ENCODE measurements at regions not wholly inside any gene's neighbourhood (a gene's known extent, or its start where the extent isn't known, plus 50 kb on each side); places are given as distances from the start of the nearest gene placed in this dataset.

DNA sequence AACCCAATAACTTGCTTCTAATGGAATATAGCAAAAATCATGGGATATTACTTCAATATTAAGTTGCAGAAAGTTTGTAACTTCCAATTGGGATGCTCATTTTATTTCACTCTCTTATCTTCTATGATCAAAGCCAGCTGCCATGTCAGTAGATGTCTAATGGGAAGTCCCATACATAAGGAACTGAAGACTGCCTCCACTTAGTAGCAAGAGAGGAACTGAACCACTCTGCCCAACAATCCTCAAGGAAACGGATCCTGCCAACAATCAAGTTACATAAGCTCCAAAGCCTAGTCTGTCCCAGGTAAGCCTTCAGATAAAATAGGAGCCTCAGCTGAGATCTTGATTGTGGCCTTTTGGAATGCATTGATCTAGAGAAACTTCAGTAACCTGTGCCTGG, 431.5 kb upstream of the PCDH15 start:
- H2BK15ac ChIP-seq (ENCODE audit: low read depth, poor library complexity, severe bottlenecking), result no peak overlapping the region
- no peak overlapping the region for H4K8ac ChIP-seq (ENCODE audit: low read length)
- H4K91ac ChIP-seq (ENCODE audit: low read length), result no peak overlapping the region
- no peak overlapping the region for H2BK5ac ChIP-seq (ENCODE audit: low read depth, low read length, poor library complexity, severe bottlenecking)
- H3K27ac ChIP-seq (ENCODE audit: low read length, poor library complexity, severe bottlenecking), result no peak overlapping the region
- no peak overlapping the region for H2AK5ac ChIP-seq (ENCODE audit: low read length, severe bottlenecking)
- no peaks in the 10 kb centered on the region for H3K4me1 ChIP-seq (ENCODE audit: control insufficient read depth, insufficient read depth, low read depth, low read length)
- H2BK120ac ChIP-seq (ENCODE audit: low read depth, low read length), result no peak overlapping the region
- 100% methylated on average over 1 of the region's 1 CpG for WGBS
- H3K9me3 ChIP-seq (ENCODE audit: control insufficient read depth, low read length), result no peaks in the 10 kb centered on the region
- H3K23ac ChIP-seq (ENCODE audit: low read length in 2 of 2), result no peak overlapping the region
- no peak overlapping the region for H2AFZ ChIP-seq (ENCODE audit: low read depth, low read length)
- no peak overlapping the region for H2BK12ac ChIP-seq (ENCODE audit: low read length in 2 of 2)
- H3K4ac ChIP-seq (ENCODE audit: low read depth in 1 of 2, low read length in 2 of 2), result no peak overlapping the region
- H3K27me3 ChIP-seq (ENCODE audit: control insufficient read depth in 1 of 2, insufficient read depth in 1 of 2, low read length in 2 of 2), result no peaks in the 10 kb centered on the region
- no peak overlapping the region for H3K14ac ChIP-seq (ENCODE audit: low read length in 2 of 2)
- H3K36me3 ChIP-seq (ENCODE audit: control insufficient read depth in 1 of 2, insufficient read depth in 2 of 2, low read depth in 1 of 2, low read length in 2 of 2), result no peaks in the 10 kb centered on the region
- DNase-seq, result no peak
- no peak overlapping the region for H3K18ac ChIP-seq (ENCODE audit: low read depth in 1 of 2, low read length in 2 of 2)
- H3K9ac ChIP-seq (ENCODE audit: low read length), result peak overlapping the region; percentile 76
- no peaks in the 10 kb centered on the region for H3K79me1 ChIP-seq (replicated peaks; ENCODE audit: low read length, poor library complexity, severe bottlenecking)
- H3K4me2 ChIP-seq (ENCODE audit: low read length, poor library complexity, severe bottlenecking), result no peak overlapping the region
- H3K4me3 ChIP-seq (ENCODE audit: insufficient read depth in 1 of 2, low read depth in 1 of 2, low read length in 2 of 2), result peak overlapping the region in 1 of 2 experiments; percentile 70

DNA sequence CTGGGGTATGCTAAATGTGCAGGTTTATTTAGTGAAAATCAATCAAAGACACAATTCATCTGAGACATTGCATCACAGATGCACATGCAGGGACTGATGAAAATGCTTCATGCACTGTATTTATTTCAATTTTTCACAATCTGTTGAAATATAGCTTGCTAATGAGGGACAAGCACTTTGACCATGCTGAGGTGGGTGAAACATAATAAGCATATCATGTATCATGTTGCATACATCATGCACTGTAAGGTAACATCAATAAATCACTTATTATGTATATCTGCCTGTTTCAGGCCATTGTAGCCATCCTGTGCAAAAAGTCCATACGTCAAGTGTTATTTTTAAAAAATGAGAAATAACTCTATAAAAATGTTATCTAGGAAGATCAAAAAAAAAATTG, 426.9 kb upstream of the PCDH15 start:
- H3K9me3 ChIP-seq (ENCODE audit: control insufficient read depth, low read length), result no peaks in the 10 kb centered on the region
- no peak overlapping the region for H2AK5ac ChIP-seq (ENCODE audit: low read length, severe bottlenecking)
- WGBS, result no CpG with 5 or more reads among the region's 1 CpG
- no peak overlapping the region for H4K91ac ChIP-seq (ENCODE audit: low read length)
- H2BK15ac ChIP-seq (ENCODE audit: low read depth, poor library complexity, severe bottlenecking), result no peak overlapping the region
- no peak overlapping the region for H3K27ac ChIP-seq (ENCODE audit: low read length, poor library complexity, severe bottlenecking)
- no peak overlapping the region for H3K4me2 ChIP-seq (ENCODE audit: low read length, poor library complexity, severe bottlenecking)
- no peak overlapping the region for H3K9ac ChIP-seq (ENCODE audit: low read length)
- H3K4me1 ChIP-seq (ENCODE audit: control insufficient read depth, insufficient read depth, low read depth, low read length), result no peaks in the 10 kb centered on the region
- H2AFZ ChIP-seq (ENCODE audit: low read depth, low read length), result no peak overlapping the region
- H3K18ac ChIP-seq (ENCODE audit: low read depth in 1 of 2, low read length in 2 of 2), result no peak overlapping the region
- no peak overlapping the region for H4K8ac ChIP-seq (ENCODE audit: low read length)
- H3K14ac ChIP-seq (ENCODE audit: low read length in 2 of 2), result no peak overlapping the region
- no peaks in the 10 kb centered on the region for H3K27me3 ChIP-seq (ENCODE audit: control insufficient read depth in 1 of 2, insufficient read depth in 1 of 2, low read length in 2 of 2)
- no peaks in the 10 kb centered on the region for H3K79me1 ChIP-seq (replicated peaks; ENCODE audit: low read length, poor library complexity, severe bottlenecking)
- no peak overlapping the region for H3K23ac ChIP-seq (ENCODE audit: low read length in 2 of 2)
- no peaks in the 10 kb centered on the region for H3K36me3 ChIP-seq (ENCODE audit: control insufficient read depth in 1 of 2, insufficient read depth in 2 of 2, low read depth in 1 of 2, low read length in 2 of 2)
- H2BK5ac ChIP-seq (ENCODE audit: low read depth, low read length, poor library complexity, severe bottlenecking), result no peak overlapping the region
- H3K4ac ChIP-seq (ENCODE audit: low read depth in 1 of 2, low read length in 2 of 2), result no peak overlapping the region
- DNase-seq, result no peak
- no peak overlapping the region for H2BK120ac ChIP-seq (ENCODE audit: low read depth, low read length)
- H3K4me3 ChIP-seq (ENCODE audit: insufficient read depth in 1 of 2, low read depth in 1 of 2, low read length in 2 of 2), result no peak overlapping the region
- H2BK12ac ChIP-seq (ENCODE audit: low read length in 2 of 2), result no peak overlapping the region

DNA sequence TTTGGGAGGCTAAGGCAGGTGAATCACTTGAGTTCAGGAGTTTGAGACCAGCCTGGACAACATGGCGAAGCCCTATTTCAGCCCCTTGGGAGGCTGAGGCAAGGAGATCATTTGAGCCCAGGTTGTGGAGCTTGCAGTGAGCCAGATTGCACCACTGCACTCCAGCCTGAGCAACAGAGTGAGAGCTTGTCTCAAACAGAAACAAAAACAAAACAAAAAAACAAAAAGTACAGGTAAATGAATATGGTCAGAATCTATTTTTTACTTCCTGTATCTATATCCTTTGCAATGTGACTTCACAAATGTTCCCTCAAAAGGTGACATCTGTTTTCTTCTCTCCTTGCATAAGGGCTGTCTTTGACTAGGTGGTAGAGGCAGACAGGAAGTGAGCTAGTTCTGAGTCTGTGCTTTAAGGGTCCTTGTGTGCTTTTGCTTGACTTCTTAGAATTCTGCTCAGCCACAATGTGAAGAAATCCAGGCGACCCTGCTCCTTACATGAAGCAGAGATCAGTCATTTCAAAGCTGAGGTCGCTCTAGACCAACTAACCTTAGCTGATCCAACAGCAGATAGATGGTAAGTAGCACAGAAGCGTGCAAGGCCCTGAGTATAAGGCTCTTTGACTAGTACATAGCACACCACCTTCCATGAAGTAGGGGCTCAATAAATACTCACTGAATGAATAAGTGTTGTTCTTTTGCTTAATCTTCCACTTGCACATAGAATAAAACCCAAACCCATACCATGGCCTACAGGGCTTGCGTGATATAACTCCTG, 423.2 kb upstream of the PCDH15 start:
- H3K9ac ChIP-seq (ENCODE audit: low read length), result no peak overlapping the region
- H3K4me1 ChIP-seq (ENCODE audit: control insufficient read depth, insufficient read depth, low read depth, low read length), result no peaks in the 10 kb centered on the region
- no peak overlapping the region for H3K4me2 ChIP-seq (ENCODE audit: low read length, poor library complexity, severe bottlenecking)
- no peak overlapping the region for H3K4me3 ChIP-seq (ENCODE audit: insufficient read depth in 1 of 2, low read depth in 1 of 2, low read length in 2 of 2)
- H3K27me3 ChIP-seq (ENCODE audit: control insufficient read depth in 1 of 2, insufficient read depth in 1 of 2, low read length in 2 of 2), result no peaks in the 10 kb centered on the region
- no peak overlapping the region for H2BK15ac ChIP-seq (ENCODE audit: low read depth, poor library complexity, severe bottlenecking)
- no peaks in the 10 kb centered on the region for H3K36me3 ChIP-seq (ENCODE audit: control insufficient read depth in 1 of 2, insufficient read depth in 2 of 2, low read depth in 1 of 2, low read length in 2 of 2)
- H3K27ac ChIP-seq (ENCODE audit: low read length, poor library complexity, severe bottlenecking), result no peak overlapping the region
- H3K4ac ChIP-seq (ENCODE audit: low read depth in 1 of 2, low read length in 2 of 2), result no peak overlapping the region
- H4K91ac ChIP-seq (ENCODE audit: low read length), result no peak overlapping the region
- no peak overlapping the region for H3K23ac ChIP-seq (ENCODE audit: low read length in 2 of 2)
- H2AK5ac ChIP-seq (ENCODE audit: low read length, severe bottlenecking), result no peak overlapping the region
- H2BK120ac ChIP-seq (ENCODE audit: low read depth, low read length), result no peak overlapping the region
- H3K14ac ChIP-seq (ENCODE audit: low read length in 2 of 2), result no peak overlapping the region
- no peak overlapping the region for H2BK12ac ChIP-seq (ENCODE audit: low read length in 2 of 2)
- no peak overlapping the region for H3K18ac ChIP-seq (ENCODE audit: low read depth in 1 of 2, low read length in 2 of 2)
- H4K8ac ChIP-seq (ENCODE audit: low read length), result no peak overlapping the region
- 76% methylated on average over 4 of the region's 5 CpGs for WGBS
- no peak overlapping the region for H2BK5ac ChIP-seq (ENCODE audit: low read depth, low read length, poor library complexity, severe bottlenecking)
- no peak overlapping the region for H2AFZ ChIP-seq (ENCODE audit: low read depth, low read length)
- no peaks in the 10 kb centered on the region for H3K79me1 ChIP-seq (replicated peaks; ENCODE audit: low read length, poor library complexity, severe bottlenecking)
- no peaks in the 10 kb centered on the region for H3K9me3 ChIP-seq (ENCODE audit: control insufficient read depth, low read length)
- no peak for DNase-seq

DNA sequence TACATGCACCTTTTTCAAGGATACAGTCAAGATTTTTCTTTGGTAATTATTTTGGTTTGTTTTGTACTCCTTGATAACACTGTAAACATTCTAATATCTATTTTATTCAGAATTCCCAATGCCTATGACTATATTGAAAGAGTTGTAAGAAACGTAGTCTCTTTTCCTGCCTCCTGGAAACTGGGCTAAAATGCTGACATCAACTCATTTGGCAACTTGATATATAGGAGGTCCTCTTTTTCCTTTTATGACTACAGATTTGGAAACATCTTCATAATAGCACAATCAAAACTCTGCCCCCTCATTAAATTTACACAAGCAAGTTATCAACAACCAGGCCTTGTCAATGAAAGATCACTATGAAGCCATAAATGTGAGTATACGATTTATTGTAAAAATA, 422.3 kb upstream of the PCDH15 start:
- H3K79me1 ChIP-seq (replicated peaks; ENCODE audit: low read length, poor library complexity, severe bottlenecking), result no peaks in the 10 kb centered on the region
- no peak overlapping the region for H2BK120ac ChIP-seq (ENCODE audit: low read depth, low read length)
- no peak overlapping the region for H2AK5ac ChIP-seq (ENCODE audit: low read length, severe bottlenecking)
- no peak overlapping the region for H3K4me3 ChIP-seq (ENCODE audit: insufficient read depth in 1 of 2, low read depth in 1 of 2, low read length in 2 of 2)
- H3K4me1 ChIP-seq (ENCODE audit: control insufficient read depth, insufficient read depth, low read depth, low read length), result no peaks in the 10 kb centered on the region
- no peak overlapping the region for H3K4ac ChIP-seq (ENCODE audit: low read depth in 1 of 2, low read length in 2 of 2)
- no peaks in the 10 kb centered on the region for H3K9me3 ChIP-seq (ENCODE audit: control insufficient read depth, low read length)
- no peaks in the 10 kb centered on the region for H3K36me3 ChIP-seq (ENCODE audit: control insufficient read depth in 1 of 2, insufficient read depth in 2 of 2, low read depth in 1 of 2, low read length in 2 of 2)
- no peak overlapping the region for H2AFZ ChIP-seq (ENCODE audit: low read depth, low read length)
- 50% methylated on average over 1 of the region's 2 CpGs for WGBS
- no peak overlapping the region for H3K18ac ChIP-seq (ENCODE audit: low read depth in 1 of 2, low read length in 2 of 2)
- no peak overlapping the region for H3K4me2 ChIP-seq (ENCODE audit: low read length, poor library complexity, severe bottlenecking)
- H3K9ac ChIP-seq (ENCODE audit: low read length), result no peak overlapping the region
- no peak overlapping the region for H3K14ac ChIP-seq (ENCODE audit: low read length in 2 of 2)
- H3K23ac ChIP-seq (ENCODE audit: low read length in 2 of 2), result no peak overlapping the region
- no peak for DNase-seq
- no peak overlapping the region for H2BK12ac ChIP-seq (ENCODE audit: low read length in 2 of 2)
- H2BK15ac ChIP-seq (ENCODE audit: low read depth, poor library complexity, severe bottlenecking), result no peak overlapping the region
- no peak overlapping the region for H4K8ac ChIP-seq (ENCODE audit: low read length)
- H4K91ac ChIP-seq (ENCODE audit: low read length), result no peak overlapping the region
- no peaks in the 10 kb centered on the region for H3K27me3 ChIP-seq (ENCODE audit: control insufficient read depth in 1 of 2, insufficient read depth in 1 of 2, low read length in 2 of 2)
- H3K27ac ChIP-seq (ENCODE audit: low read length, poor library complexity, severe bottlenecking), result no peak overlapping the region
- no peak overlapping the region for H2BK5ac ChIP-seq (ENCODE audit: low read depth, low read length, poor library complexity, severe bottlenecking)
